GM12878 (cell line): ENCODE measurements at regions not wholly inside any gene's neighbourhood (a gene's known extent, or its start where the extent isn't known, plus 50 kb on each side); places are given as distances from the start of the nearest gene placed in this dataset.

Source experiments
- ATAC-seq: fragments of 200-7000 bp; cut with Tn5 transposase; 3 replicates; pipeline ENCODE4 v1.9.1; 2020; ENCODE audit warnings: mild to moderate bottlenecking, moderate library complexity
- BruUV-seq: library from RNA; stranded (reverse); fragments of 400-500 nt; replicated peaks from 2 replicates; lab custom pipeline; 2021; lab: Mats Ljungman, UMichigan
- CTCF ChIA-PET: fragments of 300-600 bp; sonication (Branson Sonifier 250); formaldehyde crosslinking; extraction: SDS; loops from one replicate; lab custom pipeline; 2021; ENCODE audit warnings: inconsistent platforms; lab: Yijun Ruan, JAX
- POLR2A ChIA-PET: fragments of 350-600 bp; formaldehyde crosslinking; extraction: SDS; loops from one replicate; lab custom pipeline; 2021; ENCODE audit warnings: inconsistent platforms; lab: Charles Lee
- RAD21 ChIA-PET: fragments of 300-600 bp; sonication (Branson Sonifier 250); formaldehyde crosslinking; loops from one replicate; lab custom pipeline; 2023; ENCODE audit warnings: antibody characterized with exemption; ENCODE audit not compliant: unreplicated experiment; lab: Charles Lee
- SMC1A ChIA-PET: fragments of 300-600 bp; sonication (Branson Sonifier 250); formaldehyde crosslinking; loops from one replicate; lab custom pipeline; 2023; ENCODE audit not compliant: unreplicated experiment, uncharacterized antibody; lab: Charles Lee
- DNase-seq: peaks from one replicate; pipeline ENCODE4 v3.0.0-alpha.2; 2011; ENCODE audit warnings: low read depth, low spot score
- FAIRE-seq: peaks from 3 replicates; lab custom pipeline; 2011; peaks lifted over from hg19 to GRCh38; lab: Jason Lieb, UNC
- H2AFZ ChIP-seq: 2 replicates; pipeline ENCODE4 v1.6.0; 2011; ENCODE audit warnings: low read depth, low read length, control low read depth; ENCODE audit not compliant: control insufficient read depth
- H3K27ac ChIP-seq: 2 replicates; pipeline ENCODE4 v1.5.1; 2011; ENCODE audit warnings: control low read depth; ENCODE audit not compliant: control insufficient read depth, insufficient read depth
- H3K27me3 ChIP-seq, 2 experiments: replicated peaks in 1 of 2; 2 replicates each; pipeline versions ENCODE4 v1.6.0 to v1.6.1; 2011; ENCODE audit warnings: low read length in 1 of 2; ENCODE audit not compliant: control insufficient read depth in 2 of 2, insufficient read depth in 2 of 2
- H3K36me3 ChIP-seq, 2 experiments: 2 replicates each; pipeline ENCODE4 v1.5.1; 2011; ENCODE audit warnings: low read length in 1 of 2; ENCODE audit not compliant: control insufficient read depth in 2 of 2, insufficient read depth in 2 of 2
- H3K4me1 ChIP-seq: 2 replicates; pipeline ENCODE4 v1.6.1; 2011; ENCODE audit warnings: mild to moderate bottlenecking, low read length, moderate library complexity, mixed read lengths; ENCODE audit not compliant: control insufficient read depth, insufficient read depth
- H3K4me2 ChIP-seq: 2 replicates; pipeline ENCODE4 v1.6.0; 2011; ENCODE audit warnings: control low read depth; ENCODE audit not compliant: control insufficient read depth, insufficient read depth
- H3K4me3 ChIP-seq: fragments of 200-600 bp; sonication (generic); 2 replicates; pipeline ENCODE4 v1.5.1; 2016
- H3K79me2 ChIP-seq: 2 replicates; pipeline ENCODE4 v1.6.0; 2011; ENCODE audit warnings: low read length; ENCODE audit not compliant: control insufficient read depth, insufficient read depth
- H3K9ac ChIP-seq: 2 replicates; pipeline ENCODE4 v1.8.0; 2011; ENCODE audit warnings: low read length, control low read depth, mixed read lengths; ENCODE audit not compliant: control insufficient read depth, insufficient read depth
- H3K9me3 ChIP-seq: replicated peaks from 3 replicates; pipeline ENCODE4 v1.5.1; 2011; ENCODE audit warnings: mild to moderate bottlenecking, low read length; ENCODE audit not compliant: control insufficient read depth, insufficient read depth
- H4K20me1 ChIP-seq: 2 replicates; pipeline ENCODE4 v1.6.0; 2011; ENCODE audit not compliant: control insufficient read depth, insufficient read depth
- BCL11A ChIP-seq: IDR thresholded peaks from 2 replicates; pipeline ENCODE4 v1.6.1; 2011; ENCODE audit warnings: low read depth, low read length
- CHD1 ChIP-seq: IDR thresholded peaks from 2 replicates; pipeline ENCODE4 v1.6.1; 2012; ENCODE audit warnings: low read depth, low read length, improper control_type of control experiment
- EP300 ChIP-seq, 2 experiments: fragments of 150-350 bp in 1 of 2; IDR thresholded peaks; 2 replicates each; pipeline ENCODE4 v1.6.1; 2011 to 2012; ENCODE audit warnings: low read depth in 2 of 2, low read length in 2 of 2, borderline replicate concordance in 1 of 2, improper control_type of control experiment in 1 of 2, inconsistent platforms in 1 of 2; ENCODE audit not compliant: control insufficient read depth in 1 of 2
- HCFC1 ChIP-seq: fragments of 150-350 bp; IDR thresholded peaks from 2 replicates; pipeline ENCODE4 v1.6.1; 2014; ENCODE audit warnings: low read length
- KLF5 ChIP-seq: fragments of 450-650 bp; IDR thresholded peaks from 2 replicates; pipeline ENCODE4 v1.6.1; 2014; ENCODE audit warnings: mild to moderate bottlenecking; ENCODE audit not compliant: partially characterized antibody
- MXI1 ChIP-seq: fragments of 150-350 bp; IDR thresholded peaks from 2 replicates; pipeline ENCODE4 v1.6.1; 2011; ENCODE audit warnings: low read depth, mild to moderate bottlenecking, inconsistent platforms, low read length, improper control_type of control experiment
- NRF1 ChIP-seq: conservative IDR thresholded peaks from 2 replicates; pipeline ENCODE4 v1.6.1; 2011; ENCODE audit warnings: mild to moderate bottlenecking, low read depth, low read length, improper control_type of control experiment
- SIN3A ChIP-seq: IDR thresholded peaks from 2 replicates; pipeline ENCODE4 v1.6.1; 2012; ENCODE audit warnings: low read depth, low read length, improper control_type of control experiment
- SIX5 ChIP-seq: IDR thresholded peaks from 2 replicates; pipeline ENCODE4 v1.6.1; 2011; ENCODE audit warnings: mild to moderate bottlenecking, low read depth, low read length, moderate library complexity; ENCODE audit not compliant: severe bottlenecking
- STAT1 ChIP-seq: fragments of 450-650 bp; conservative IDR thresholded peaks from 2 replicates; pipeline ENCODE4 v1.6.1; 2014; ENCODE audit warnings: antibody characterized with exemption, mild to moderate bottlenecking
- ZNF274 ChIP-seq: IDR thresholded peaks from one replicate; pipeline ENCODE4 v1.8.0; 2011; ENCODE audit not compliant: insufficient read length, insufficient read depth
- WGBS: methylation state at CpG from one replicate; pipeline ENCODE4 v1.1.6; 2016; ENCODE audit warnings: low lambda C conversion rate; ENCODE audit not compliant: insufficient replicate concordance, insufficient coverage; ENCODE audit errors: missing lambda C conversion rate; 5-methylcytosine and 5-hydroxymethylcytosine counted together
- in situ Hi-C: fragments of 300-500 bp; cut with MboI; formaldehyde crosslinking; loops from 9 replicates; pipeline ENCODE4 v1.14.3; 2018; ENCODE audit warnings: mixed read lengths
- intact Hi-C: fragments of 100-400 bp; cut with micrococcal nuclease; formaldehyde crosslinking; loops from one replicate; pipeline ENCODE4 v1.14.2; 2022; ENCODE audit not compliant: unreplicated experiment
- TF ChIP-seq, protein P1 (sequence below): fragments of 450-650 bp; IDR thresholded peaks from 2 replicates; pipeline ENCODE4 v1.6.1; 2017; ENCODE audit warnings: mild to moderate bottlenecking, moderate library complexity

DNA sequence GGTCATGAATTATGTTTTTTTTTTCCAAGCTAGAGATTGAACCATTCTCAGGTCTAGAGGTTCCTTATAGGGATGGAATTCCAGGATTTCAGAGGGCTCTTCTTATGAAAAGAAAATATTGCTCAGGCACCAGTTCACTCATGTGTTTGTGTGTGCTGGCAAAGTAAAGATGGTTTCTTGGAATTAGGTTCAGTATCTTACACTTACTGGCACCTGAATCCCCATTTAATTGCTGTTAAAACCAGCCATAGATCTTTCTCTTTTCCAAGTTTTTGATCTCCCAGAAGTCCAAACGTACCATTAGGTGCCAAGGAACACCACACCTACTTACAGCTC lies 508.4 kb downstream of the CDH26 start:
- H3K9ac ChIP-seq: no peak overlapping the region
- H3K27me3 ChIP-seq: no peaks in the 10 kb centered on the region
- no peaks in the 10 kb centered on the region for H3K36me3 ChIP-seq
- in situ Hi-C loops: no loop called here
- ChIA-PET RAD21 (no interaction called here), POLR2A (no interaction called here), CTCF (no interaction called here), SMC1A (no interaction called here)
- H2AFZ ChIP-seq: no peak overlapping the region
- H3K9me3 ChIP-seq: no peaks in the 10 kb centered on the region
- BruUV-seq: no TSS peak
- intact Hi-C loops: no loop called here
- 0% methylated on average over 1 of the region's 1 CpG for WGBS
- H3K4me1 ChIP-seq: no peaks in the 10 kb centered on the region
- no peak overlapping the region for H3K27ac ChIP-seq
- no peaks in the 10 kb centered on the region for H3K79me2 ChIP-seq
- no peak overlapping the region for H3K4me2 ChIP-seq
- FAIRE-seq: no peak
- no peak overlapping the region for H3K4me3 ChIP-seq
- TF ChIP-seq MXI1 (no peak), STAT1 (no peak), HCFC1 (no peak)
- TF ChIP-seq, all 136 proteins: peak for 0
- DNase-seq: no peak
- H4K20me1 ChIP-seq: no peaks in the 10 kb centered on the region
- ATAC-seq: no peak

DNA sequence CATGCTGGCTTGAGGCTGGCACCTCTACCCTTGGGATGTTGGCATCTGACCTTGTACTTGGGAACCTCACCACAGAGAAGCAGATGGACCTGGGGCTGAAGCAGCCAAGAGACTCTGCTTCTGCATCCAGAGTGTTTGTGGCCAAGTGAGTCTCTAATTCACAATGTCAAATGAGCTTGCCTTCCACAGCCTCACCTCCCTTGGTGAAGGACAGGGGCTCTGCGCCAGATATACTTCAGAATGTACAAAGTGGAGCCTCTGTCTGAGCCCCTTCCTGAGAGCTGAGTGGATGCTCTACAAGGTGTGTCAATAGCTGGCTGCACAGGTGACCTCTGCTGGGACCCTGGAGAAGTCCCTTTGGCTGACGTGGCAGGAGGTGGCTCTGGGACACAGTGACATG lies 508.9 kb downstream of the CDH26 start:
- H3K36me3 ChIP-seq: no peaks in the 10 kb centered on the region
- H3K9ac ChIP-seq: no peak overlapping the region
- no peak for FAIRE-seq
- no TSS peak for BruUV-seq
- no peaks in the 10 kb centered on the region for H3K4me1 ChIP-seq
- in situ Hi-C loops: no loop called here
- H3K27ac ChIP-seq: no peak overlapping the region
- ChIA-PET RAD21 (no interaction called here), CTCF (no interaction called here), POLR2A (no interaction called here), SMC1A (no interaction called here)
- H3K79me2 ChIP-seq: no peaks in the 10 kb centered on the region
- H3K9me3 ChIP-seq: no peaks in the 10 kb centered on the region
- TF ChIP-seq BCL11A: no peak
- no peak for TF ChIP-seq CHD1
- no peak for TF ChIP-seq SIN3A
- TF ChIP-seq ZNF274: no peak
- TF ChIP-seq NRF1: no peak
- TF ChIP-seq, protein P1, sequence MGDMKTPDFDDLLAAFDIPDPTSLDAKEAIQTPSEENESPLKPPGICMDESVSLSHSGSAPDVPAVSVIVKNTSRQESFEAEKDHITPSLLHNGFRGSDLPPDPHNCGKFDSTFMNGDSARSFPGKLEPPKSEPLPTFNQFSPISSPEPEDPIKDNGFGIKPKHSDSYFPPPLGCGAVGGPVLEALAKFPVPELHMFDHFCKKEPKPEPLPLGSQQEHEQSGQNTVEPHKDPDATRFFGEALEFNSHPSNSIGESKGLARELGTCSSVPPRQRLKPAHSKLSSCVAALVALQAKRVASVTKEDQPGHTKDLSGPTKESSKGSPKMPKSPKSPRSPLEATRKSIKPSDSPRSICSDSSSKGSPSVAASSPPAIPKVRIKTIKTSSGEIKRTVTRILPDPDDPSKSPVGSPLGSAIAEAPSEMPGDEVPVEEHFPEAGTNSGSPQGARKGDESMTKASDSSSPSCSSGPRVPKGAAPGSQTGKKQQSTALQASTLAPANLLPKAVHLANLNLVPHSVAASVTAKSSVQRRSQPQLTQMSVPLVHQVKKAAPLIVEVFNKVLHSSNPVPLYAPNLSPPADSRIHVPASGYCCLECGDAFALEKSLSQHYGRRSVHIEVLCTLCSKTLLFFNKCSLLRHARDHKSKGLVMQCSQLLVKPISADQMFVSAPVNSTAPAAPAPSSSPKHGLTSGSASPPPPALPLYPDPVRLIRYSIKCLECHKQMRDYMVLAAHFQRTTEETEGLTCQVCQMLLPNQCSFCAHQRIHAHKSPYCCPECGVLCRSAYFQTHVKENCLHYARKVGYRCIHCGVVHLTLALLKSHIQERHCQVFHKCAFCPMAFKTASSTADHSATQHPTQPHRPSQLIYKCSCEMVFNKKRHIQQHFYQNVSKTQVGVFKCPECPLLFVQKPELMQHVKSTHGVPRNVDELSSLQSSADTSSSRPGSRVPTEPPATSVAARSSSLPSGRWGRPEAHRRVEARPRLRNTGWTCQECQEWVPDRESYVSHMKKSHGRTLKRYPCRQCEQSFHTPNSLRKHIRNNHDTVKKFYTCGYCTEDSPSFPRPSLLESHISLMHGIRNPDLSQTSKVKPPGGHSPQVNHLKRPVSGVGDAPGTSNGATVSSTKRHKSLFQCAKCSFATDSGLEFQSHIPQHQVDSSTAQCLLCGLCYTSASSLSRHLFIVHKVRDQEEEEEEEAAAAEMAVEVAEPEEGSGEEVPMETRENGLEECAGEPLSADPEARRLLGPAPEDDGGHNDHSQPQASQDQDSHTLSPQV: no peak
- TF ChIP-seq EP300 (IDR thresholded peaks at IDR 0.05; ENCODE audit: borderline replicate concordance in 1 of 2, control insufficient read depth in 1 of 2, low read depth in 2 of 2, low read length in 2 of 2): no peak
- no peak for TF ChIP-seq KLF5
- no peak for TF ChIP-seq SIX5
- WGBS: 6% methylated on average over 2 of the region's 2 CpGs
- intact Hi-C loops: no loop called here
- H3K4me2 ChIP-seq: no peak overlapping the region
- no peaks in the 10 kb centered on the region for H3K27me3 ChIP-seq
- no peak for DNase-seq
- H3K4me3 ChIP-seq: no peak overlapping the region
- H4K20me1 ChIP-seq: no peaks in the 10 kb centered on the region
- ATAC-seq: no peak
- no peak overlapping the region for H2AFZ ChIP-seq
